Panc1 (cell line): ENCODE measurements at regions not wholly inside any gene's neighbourhood (a gene's known extent, or its start where the extent isn't known, plus 50 kb on each side); places are given as distances from the start of the nearest gene placed in this dataset.

Experiments
- ATAC-seq: fragments of 200-7000 bp; cut with Tn5 transposase; 2 replicates; pipeline ENCODE4 v1.9.1; 2020; ENCODE audit warnings: mild to moderate bottlenecking, moderate library complexity
- BruUV-seq: library from RNA; stranded (reverse); fragments of 400-500 nt; replicated peaks from 2 replicates; lab custom pipeline; 2021; lab: Mats Ljungman, UMichigan
- CTCF ChIA-PET: fragments of 300-600 bp; sonication (Branson Sonifier 250); formaldehyde crosslinking; loops from one replicate; lab custom pipeline; 2022; ENCODE audit warnings: antibody characterized with exemption; lab: Charles Lee
- POLR2A ChIA-PET: fragments of 300-600 bp; sonication (Branson Sonifier 250); formaldehyde crosslinking; loops from one replicate; lab custom pipeline; 2022; ENCODE audit warnings: antibody characterized with exemption; lab: Charles Lee
- DNase-seq: peaks from one replicate; pipeline ENCODE4 v3.0.0-alpha.2; 2010; ENCODE audit warnings: low read depth, low spot score
- H3K27ac ChIP-seq: 2 replicates; pipeline ENCODE4 v1.5.1; 2011; ENCODE audit warnings: mild to moderate bottlenecking, low read length, inconsistent platforms
- H3K27me3 ChIP-seq: fragments of 200-500 bp; sonication (Bioruptor generic); 2 replicates; pipeline ENCODE4 v1.6.0; 2014; ENCODE audit warnings: low read length, inconsistent platforms; ENCODE audit not compliant: control insufficient read depth, insufficient read depth
- H3K36me3 ChIP-seq: fragments of 200-500 bp; sonication (Bioruptor generic); 2 replicates; pipeline ENCODE4 v1.5.1; 2014; ENCODE audit warnings: inconsistent platforms, mild to moderate bottlenecking, low read length, moderate library complexity; ENCODE audit not compliant: control insufficient read depth, insufficient read depth
- H3K4me1 ChIP-seq: 2 replicates; pipeline ENCODE4 v1.5.1; 2011; ENCODE audit warnings: inconsistent platforms, mild to moderate bottlenecking, low read length, moderate library complexity; ENCODE audit not compliant: control insufficient read depth, insufficient read depth
- H3K4me3 ChIP-seq, 2 experiments: 2 replicates each; pipeline ENCODE4 v1.5.1; 2011 to 2012; ENCODE audit warnings: low read depth in 2 of 2, low read length in 2 of 2, mild to moderate bottlenecking in 2 of 2, inconsistent platforms in 1 of 2, moderate library complexity in 1 of 2
- H3K9me3 ChIP-seq: fragments of 200-500 bp; sonication (Bioruptor generic); 2 replicates; pipeline ENCODE4 v1.5.1; 2014; ENCODE audit warnings: low read depth, mild to moderate bottlenecking, inconsistent platforms, low read length, moderate library complexity; ENCODE audit not compliant: control insufficient read depth, insufficient read depth
- POLR2AphosphoS5 ChIP-seq: IDR thresholded peaks from 2 replicates; pipeline ENCODE4 v1.6.1; 2012; ENCODE audit warnings: mild to moderate bottlenecking, low read depth, low read length, moderate library complexity
- SIN3A ChIP-seq: IDR thresholded peaks from 2 replicates; pipeline ENCODE4 v1.6.1; 2012; ENCODE audit warnings: low read depth, mild to moderate bottlenecking, low read length, moderate library complexity, borderline replicate concordance; ENCODE audit not compliant: insufficient read depth
- TCF7L2 ChIP-seq: IDR thresholded peaks from 2 replicates; pipeline ENCODE4 v1.6.1; 2011; ENCODE audit warnings: mild to moderate bottlenecking, low read depth, low read length, inconsistent platforms
- in situ Hi-C: cut with HindIII; loops from 2 replicates; pipeline ENCODE4 v1.10.0; 2016; ENCODE audit warnings: low sequenced_read_pairs, low pct_unique_long_range_greater_than_20kb
- intact Hi-C: fragments of 100-400 bp; cut with micrococcal nuclease; formaldehyde crosslinking; loops from one replicate; pipeline ENCODE4 v1.10.0; 2022; ENCODE audit not compliant: unreplicated experiment
- TF ChIP-seq, protein P1 (sequence below): fragments of 450-650 bp; IDR thresholded peaks from 2 replicates; pipeline ENCODE4 v1.5.1; 2017; ENCODE audit warnings: mild to moderate bottlenecking
- TF ChIP-seq, protein P2 (sequence below), 2 experiments: IDR thresholded peaks; 2 replicates each; pipeline ENCODE4 v1.6.1; 2011 to 2012; ENCODE audit warnings: low read depth in 2 of 2, control low read depth in 1 of 2, low read length in 1 of 2, mild to moderate bottlenecking in 1 of 2, moderate library complexity in 1 of 2; ENCODE audit not compliant: insufficient read depth in 1 of 2

DNA sequence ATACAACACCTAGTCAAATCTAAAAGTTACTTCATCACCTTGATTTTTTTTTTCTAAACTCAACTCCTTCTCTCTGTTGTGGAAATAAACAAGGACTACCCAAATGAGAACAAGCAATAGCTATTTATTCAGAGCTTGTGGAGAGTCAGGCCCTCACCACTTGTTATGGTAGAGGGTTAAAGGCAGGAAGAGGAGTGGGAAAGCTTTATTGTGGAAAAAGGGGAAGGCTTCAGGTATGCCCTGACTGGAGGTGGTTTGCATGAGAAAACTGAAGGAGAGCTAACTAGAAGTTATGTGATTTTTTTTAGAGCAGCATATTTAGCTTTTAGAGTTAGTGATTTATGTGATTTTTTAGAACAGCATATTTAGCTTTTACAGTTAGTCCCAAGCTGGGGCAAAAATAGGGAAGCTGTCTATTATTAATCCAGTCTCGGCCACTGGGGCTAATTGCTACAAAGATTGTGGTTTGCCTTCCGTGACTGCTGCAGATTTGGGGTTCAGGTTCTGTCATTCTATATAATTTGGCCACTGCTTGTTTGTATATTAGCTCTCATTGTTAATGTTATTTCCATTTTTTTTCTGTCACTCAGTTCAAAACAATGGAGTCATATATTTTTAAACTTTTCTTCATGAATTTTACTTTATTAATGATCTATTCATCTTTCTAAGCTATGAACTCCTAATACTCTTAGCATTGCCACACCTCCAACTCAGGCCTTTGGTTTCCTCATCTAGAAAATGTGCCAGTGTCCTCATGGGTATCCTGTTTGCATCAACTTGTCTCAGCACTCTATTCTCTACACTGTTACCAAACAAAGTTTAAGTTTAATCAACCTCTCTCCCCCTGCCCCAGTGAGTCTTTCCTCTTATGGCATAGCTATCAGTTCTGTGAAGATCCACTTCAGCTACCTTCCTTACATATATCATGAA, 713.0 kb downstream of the BRINP3 start:
- no peak for DNase-seq
- Histone ChIP-seq H3K4me3 (no peak overlapping the region), H3K36me3 (no peaks in the 10 kb centered on the region), H3K9me3 (no peaks in the 10 kb centered on the region), H3K27ac (no peak overlapping the region), H3K4me1 (no peaks in the 10 kb centered on the region), H3K27me3 (no peaks in the 10 kb centered on the region)
- in situ Hi-C loops (no loop called here), intact Hi-C loops (no loop called here)
- TF ChIP-seq, protein P1, sequence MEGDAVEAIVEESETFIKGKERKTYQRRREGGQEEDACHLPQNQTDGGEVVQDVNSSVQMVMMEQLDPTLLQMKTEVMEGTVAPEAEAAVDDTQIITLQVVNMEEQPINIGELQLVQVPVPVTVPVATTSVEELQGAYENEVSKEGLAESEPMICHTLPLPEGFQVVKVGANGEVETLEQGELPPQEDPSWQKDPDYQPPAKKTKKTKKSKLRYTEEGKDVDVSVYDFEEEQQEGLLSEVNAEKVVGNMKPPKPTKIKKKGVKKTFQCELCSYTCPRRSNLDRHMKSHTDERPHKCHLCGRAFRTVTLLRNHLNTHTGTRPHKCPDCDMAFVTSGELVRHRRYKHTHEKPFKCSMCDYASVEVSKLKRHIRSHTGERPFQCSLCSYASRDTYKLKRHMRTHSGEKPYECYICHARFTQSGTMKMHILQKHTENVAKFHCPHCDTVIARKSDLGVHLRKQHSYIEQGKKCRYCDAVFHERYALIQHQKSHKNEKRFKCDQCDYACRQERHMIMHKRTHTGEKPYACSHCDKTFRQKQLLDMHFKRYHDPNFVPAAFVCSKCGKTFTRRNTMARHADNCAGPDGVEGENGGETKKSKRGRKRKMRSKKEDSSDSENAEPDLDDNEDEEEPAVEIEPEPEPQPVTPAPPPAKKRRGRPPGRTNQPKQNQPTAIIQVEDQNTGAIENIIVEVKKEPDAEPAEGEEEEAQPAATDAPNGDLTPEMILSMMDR, result no peak
- TF ChIP-seq TCF7L2 (no peak), SIN3A (no peak), POLR2AphosphoS5 (no peak)
- TF ChIP-seq, protein P2, sequence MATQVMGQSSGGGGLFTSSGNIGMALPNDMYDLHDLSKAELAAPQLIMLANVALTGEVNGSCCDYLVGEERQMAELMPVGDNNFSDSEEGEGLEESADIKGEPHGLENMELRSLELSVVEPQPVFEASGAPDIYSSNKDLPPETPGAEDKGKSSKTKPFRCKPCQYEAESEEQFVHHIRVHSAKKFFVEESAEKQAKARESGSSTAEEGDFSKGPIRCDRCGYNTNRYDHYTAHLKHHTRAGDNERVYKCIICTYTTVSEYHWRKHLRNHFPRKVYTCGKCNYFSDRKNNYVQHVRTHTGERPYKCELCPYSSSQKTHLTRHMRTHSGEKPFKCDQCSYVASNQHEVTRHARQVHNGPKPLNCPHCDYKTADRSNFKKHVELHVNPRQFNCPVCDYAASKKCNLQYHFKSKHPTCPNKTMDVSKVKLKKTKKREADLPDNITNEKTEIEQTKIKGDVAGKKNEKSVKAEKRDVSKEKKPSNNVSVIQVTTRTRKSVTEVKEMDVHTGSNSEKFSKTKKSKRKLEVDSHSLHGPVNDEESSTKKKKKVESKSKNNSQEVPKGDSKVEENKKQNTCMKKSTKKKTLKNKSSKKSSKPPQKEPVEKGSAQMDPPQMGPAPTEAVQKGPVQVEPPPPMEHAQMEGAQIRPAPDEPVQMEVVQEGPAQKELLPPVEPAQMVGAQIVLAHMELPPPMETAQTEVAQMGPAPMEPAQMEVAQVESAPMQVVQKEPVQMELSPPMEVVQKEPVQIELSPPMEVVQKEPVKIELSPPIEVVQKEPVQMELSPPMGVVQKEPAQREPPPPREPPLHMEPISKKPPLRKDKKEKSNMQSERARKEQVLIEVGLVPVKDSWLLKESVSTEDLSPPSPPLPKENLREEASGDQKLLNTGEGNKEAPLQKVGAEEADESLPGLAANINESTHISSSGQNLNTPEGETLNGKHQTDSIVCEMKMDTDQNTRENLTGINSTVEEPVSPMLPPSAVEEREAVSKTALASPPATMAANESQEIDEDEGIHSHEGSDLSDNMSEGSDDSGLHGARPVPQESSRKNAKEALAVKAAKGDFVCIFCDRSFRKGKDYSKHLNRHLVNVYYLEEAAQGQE (IDR thresholded peaks at IDR 0.05; ENCODE audit: insufficient read depth in 1 of 2, low read depth in 2 of 2, low read length in 1 of 2), result no peak
- CTCF ChIA-PET, result no interaction called here
- BruUV-seq, result no TSS peak
- POLR2A ChIA-PET, result no interaction called here
- no peak for ATAC-seq

DNA sequence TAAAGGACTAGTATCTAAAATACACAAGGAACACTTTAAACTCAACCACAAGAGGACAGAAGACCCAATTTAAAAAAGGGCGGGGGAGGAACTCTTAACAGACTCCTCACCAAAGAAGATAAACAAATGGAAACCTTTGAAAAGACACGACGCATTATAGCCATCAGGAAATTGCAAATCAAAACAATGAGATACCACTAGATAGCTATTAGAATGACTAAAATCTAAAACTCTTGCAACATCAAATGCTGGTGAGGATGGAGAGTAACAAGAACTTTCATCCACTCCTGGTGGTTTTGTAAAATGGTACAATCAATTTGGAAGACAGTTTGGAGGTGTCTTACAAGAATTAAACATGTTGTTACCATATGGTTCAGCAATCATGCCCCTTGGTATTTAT, 708.2 kb downstream of the BRINP3 start:
- TF ChIP-seq, protein P1, result no peak
- TF ChIP-seq TCF7L2 (no peak), SIN3A (no peak), POLR2AphosphoS5 (no peak)
- TF ChIP-seq, protein P2 (IDR thresholded peaks at IDR 0.05; ENCODE audit: insufficient read depth in 1 of 2, low read depth in 2 of 2, low read length in 1 of 2), result no peak
- Histone ChIP-seq H3K9me3 (no peaks in the 10 kb centered on the region), H3K36me3 (no peaks in the 10 kb centered on the region), H3K27me3 (no peaks in the 10 kb centered on the region), H3K27ac (no peak overlapping the region), H3K4me3 (no peak overlapping the region), H3K4me1 (no peaks in the 10 kb centered on the region)
- no peak for ATAC-seq
- intact Hi-C loops (no loop called here), in situ Hi-C loops (no loop called here)
- BruUV-seq, result no TSS peak
- ChIA-PET POLR2A (interaction anchor here (0.7 kb wide), 1 partner anchor 201 kb away, joined by 4 read pairs; no protein-coding TSS in a partner anchor), CTCF (no interaction called here)
- no peak for DNase-seq
